ENCODE measurements at regions not wholly inside any gene's neighbourhood (a gene's known extent, or its start where the extent isn't known, plus 50 kb on each side); places are given as distances from the start of the nearest gene placed in this dataset.

- no peak for DNase-seq (ENCODE audit: low spot score)
- intact Hi-C loops (cut with DNase I) = no loop called here
These were observed 148.3 kb downstream of the C1orf94 start for GRCh38 chr1:34324879-34325440.

- intact Hi-C loops (cut with DNase I) = no loop called here
These were observed 151.6 kb downstream of the C1orf94 start for GRCh38 chr1:34328281-34328799.

GRCh38 chr1:34330061-34330460 lies 153.4 kb downstream of the C1orf94 start:
- no peak for DNase-seq (ENCODE audit: low spot score)
- intact Hi-C loops (cut with DNase I) = no loop called here

More at GRCh38 chr1:34328281-34328799, 151.6 kb downstream of the C1orf94 start:
- DNase-seq (ENCODE audit: low spot score) = no peak

- intact Hi-C loops (cut with DNase I) = no loop called here
- no peak for DNase-seq (ENCODE audit: low spot score)
These were observed 154.6 kb downstream of the C1orf94 start for GRCh38 chr1:34331020-34331926.

- no peak for DNase-seq (ENCODE audit: low spot score)
- intact Hi-C loops (cut with DNase I) = no loop called here
These were observed 156.3 kb downstream of the C1orf94 start for GRCh38 chr1:34332996-34333395.

- intact Hi-C loops (cut with DNase I) = no loop called here
- DNase-seq (ENCODE audit: low spot score) = no peak
These were observed 162.2 kb downstream of the C1orf94 start for GRCh38 chr1:34338871-34339270.

- intact Hi-C loops (cut with DNase I) = no loop called here
- no peak for DNase-seq (ENCODE audit: low spot score)
These were observed 165.2 kb downstream of the C1orf94 start for GRCh38 chr1:34341896-34342295.

- DNase-seq (ENCODE audit: low spot score) = no peak
- intact Hi-C loops (cut with DNase I) = no loop called here
These were observed 165.6 kb downstream of the C1orf94 start for GRCh38 chr1:34342334-34342733.

- DNase-seq (ENCODE audit: low spot score) = no peak
- intact Hi-C loops (cut with DNase I) = no loop called here
These were observed 169.4 kb downstream of the C1orf94 start for GRCh38 chr1:34346128-34346527.

- no peak for DNase-seq (ENCODE audit: low spot score)
- intact Hi-C loops (cut with DNase I) = no loop called here
These were observed 176.7 kb downstream of the C1orf94 start for GRCh38 chr1:34353409-34353808.

GRCh38 chr1:34354367-34354766 lies 177.7 kb downstream of the C1orf94 start:
- intact Hi-C loops (cut with DNase I) = no loop called here

GRCh38 chr1:34356853-34357252 lies 180.1 kb downstream of the C1orf94 start:
- intact Hi-C loops (cut with DNase I) = no loop called here
- DNase-seq (ENCODE audit: low spot score) = no peak

More at GRCh38 chr1:34354367-34354766, 177.7 kb downstream of the C1orf94 start:
- no peak for DNase-seq (ENCODE audit: low spot score)

GRCh38 chr1:34358636-34359035 lies 181.9 kb downstream of the C1orf94 start:
- no peak for DNase-seq (ENCODE audit: low spot score)
- intact Hi-C loops (cut with DNase I) = no loop called here

GRCh38 chr1:34359411-34359810 lies 182.7 kb downstream of the C1orf94 start:
- intact Hi-C loops (cut with DNase I) = no loop called here

GRCh38 chr1:34360574-34360973 lies 183.9 kb downstream of the C1orf94 start:
- intact Hi-C loops (cut with DNase I) = no loop called here
- no peak for DNase-seq (ENCODE audit: low spot score)

More at GRCh38 chr1:34359411-34359810, 182.7 kb downstream of the C1orf94 start:
- no peak for DNase-seq (ENCODE audit: low spot score)

GRCh38 chr1:34361121-34361520 lies 184.4 kb downstream of the C1orf94 start:
- no peak for DNase-seq (ENCODE audit: low spot score)
- intact Hi-C loops (cut with DNase I) = no loop called here

GRCh38 chr1:34361781-34362357 lies 185.2 kb downstream of the C1orf94 start:
- DNase-seq (ENCODE audit: low spot score) = no peak
- intact Hi-C loops (cut with DNase I) = no loop called here

- intact Hi-C loops (cut with DNase I) = no loop called here
- DNase-seq (ENCODE audit: low spot score) = no peak
These were observed 186.2 kb downstream of the C1orf94 start for GRCh38 chr1:34362949-34363348.

GRCh38 chr1:34363447-34363846 lies 186.7 kb downstream of the C1orf94 start:
- intact Hi-C loops (cut with DNase I) = no loop called here
- no peak for DNase-seq (ENCODE audit: low spot score)

- intact Hi-C loops (cut with DNase I) = no loop called here
- no peak for DNase-seq (ENCODE audit: low spot score)
These were observed 187.2 kb downstream of the C1orf94 start for GRCh38 chr1:34363915-34364314.

All from cardiac septum (tissue), 1 donor.